A673 (cell line): ENCODE measurements at regions not wholly inside any gene's neighbourhood (a gene's known extent, or its start where the extent isn't known, plus 50 kb on each side); places are given as distances from the start of the nearest gene placed in this dataset.

Source experiments
- BruUV-seq: library from RNA; stranded (reverse); fragments of 400-500 nt; replicated peaks from 2 replicates; lab custom pipeline; 2021; lab: Mats Ljungman, UMichigan
- CTCF ChIA-PET: fragments of 300-600 bp; sonication (Branson Sonifier 250); formaldehyde crosslinking; loops from one replicate; lab custom pipeline; 2022; ENCODE audit warnings: antibody characterized with exemption; lab: Charles Lee
- POLR2A ChIA-PET: fragments of 300-600 bp; sonication (Branson Sonifier 250); formaldehyde crosslinking; loops from one replicate; lab custom pipeline; 2022; ENCODE audit warnings: antibody characterized with exemption; ENCODE audit not compliant: low non-redundant PET; lab: Charles Lee
- DNase-seq: peaks from one replicate; pipeline ENCODE4 v3.0.0-alpha.2; 2015; ENCODE audit warnings: low spot score
- H3K27ac ChIP-seq: fragments of 200-600 bp; sonication (generic); 2 replicates; pipeline ENCODE4 v1.5.1; 2016; ENCODE audit warnings: mixed run types, low read depth, mild to moderate bottlenecking, mixed read lengths, antibody characterized with exemption, low read length; ENCODE audit not compliant: poor library complexity, severe bottlenecking
- H3K27me3 ChIP-seq: fragments of 200-600 bp; sonication (generic); replicated peaks from 2 replicates; pipeline ENCODE4 v1.6.1; 2017; ENCODE audit warnings: mixed run types, low read depth, mild to moderate bottlenecking, mixed read lengths, antibody characterized with exemption, low read length; ENCODE audit not compliant: insufficient read depth, poor library complexity
- H3K36me3 ChIP-seq: fragments of 200-600 bp; sonication (generic); 2 replicates; pipeline ENCODE4 v1.6.1; 2016; ENCODE audit warnings: mixed run types, mild to moderate bottlenecking, mixed read lengths, antibody characterized with exemption, low read length; ENCODE audit not compliant: insufficient read depth, poor library complexity, severe bottlenecking
- H3K4me1 ChIP-seq: fragments of 200-600 bp; sonication (generic); 2 replicates; pipeline ENCODE4 v1.6.1; 2017; ENCODE audit warnings: mixed run types, mild to moderate bottlenecking, mixed read lengths, antibody characterized with exemption, low read length; ENCODE audit not compliant: insufficient read depth, poor library complexity, severe bottlenecking
- H3K4me3 ChIP-seq: fragments of 200-600 bp; sonication (generic); 2 replicates; pipeline ENCODE4 v1.5.1; 2016; ENCODE audit warnings: low read depth, mixed run types, mild to moderate bottlenecking, mixed read lengths, low read length; ENCODE audit not compliant: poor library complexity, severe bottlenecking
- H3K9me3 ChIP-seq: fragments of 200-600 bp; sonication (generic); 2 replicates; pipeline ENCODE4 v1.6.1; 2016; ENCODE audit warnings: mixed run types, low read depth, mild to moderate bottlenecking, mixed read lengths, antibody characterized with exemption, low read length; ENCODE audit not compliant: poor library complexity, severe bottlenecking
- CTCF ChIP-seq: fragments of 300-800, 200-600 bp; sonication (generic); conservative IDR thresholded peaks from 2 replicates; pipeline ENCODE4 v1.5.1; 2017; ENCODE audit warnings: low read depth, mild to moderate bottlenecking, antibody characterized with exemption, low read length, moderate library complexity, mixed read lengths
- EZH2 ChIP-seq: fragments of 200-600 bp; sonication (generic); IDR thresholded peaks from 2 replicates; pipeline ENCODE4 v1.6.1; 2017; ENCODE audit warnings: borderline replicate concordance, low read depth, mild to moderate bottlenecking, mixed read lengths, antibody characterized with exemption, low read length; ENCODE audit not compliant: poor library complexity, severe bottlenecking
- intact Hi-C: fragments of 100-400 bp; cut with micrococcal nuclease; formaldehyde crosslinking; loops from one replicate; pipeline ENCODE4 v1.10.0; 2022; ENCODE audit not compliant: unreplicated experiment

GRCh38 chr12:25054783-25055144 is 105.9 kb upstream of the BCAT1 start:
- no peaks in the 10 kb centered on the region for H3K4me1 ChIP-seq
- ChIA-PET CTCF (no interaction called here), POLR2A (no interaction called here)
- intact Hi-C loops = no loop called here
- H3K9me3 ChIP-seq = no peaks in the 10 kb centered on the region
- H3K27ac ChIP-seq = no peak overlapping the region
- no peaks in the 10 kb centered on the region for H3K27me3 ChIP-seq
- BruUV-seq = no TSS peak
- TF ChIP-seq EZH2 = no peak
- TF ChIP-seq CTCF = no peak
- no peak for DNase-seq
- no peak overlapping the region for H3K4me3 ChIP-seq
- H3K36me3 ChIP-seq = no peaks in the 10 kb centered on the region

- no peak overlapping the region for H3K27ac ChIP-seq
- intact Hi-C loops = no loop called here
- no peak for DNase-seq
- POLR2A ChIA-PET = no interaction called here
- H3K4me3 ChIP-seq = no peak overlapping the region
- no peaks in the 10 kb centered on the region for H3K27me3 ChIP-seq
- no peaks in the 10 kb centered on the region for H3K36me3 ChIP-seq
- H3K4me1 ChIP-seq = no peaks in the 10 kb centered on the region
- CTCF ChIA-PET = no interaction called here
- no peaks in the 10 kb centered on the region for H3K9me3 ChIP-seq
- no peak for TF ChIP-seq CTCF
- no peak for TF ChIP-seq EZH2
- no TSS peak for BruUV-seq
Measured at GRCh38 chr12:25054076-25054782, 105.3 kb upstream of the BCAT1 start.

GRCh38 chr12:25052914-25053211 is 104.0 kb upstream of the BCAT1 start:
- H3K4me3 ChIP-seq = no peak overlapping the region
- intact Hi-C loops = no loop called here
- POLR2A ChIA-PET = no interaction called here

More at GRCh38 chr12:25052914-25053211, 104.0 kb upstream of the BCAT1 start:
- BruUV-seq = no TSS peak
- TF ChIP-seq EZH2 (no peak), CTCF (no peak)
- H3K27ac ChIP-seq = no peak overlapping the region
- H3K27me3 ChIP-seq = no peaks in the 10 kb centered on the region
- no peaks in the 10 kb centered on the region for H3K9me3 ChIP-seq
- no peaks in the 10 kb centered on the region for H3K4me1 ChIP-seq
- DNase-seq = no peak
- no peaks in the 10 kb centered on the region for H3K36me3 ChIP-seq
- CTCF ChIA-PET = no interaction called here
